ENCODE measurements at regions not wholly inside any gene's neighbourhood (a gene's known extent, or its start where the extent isn't known, plus 50 kb on each side); places are given as distances from the start of the nearest gene placed in this dataset.

- no peak for TF ChIP-seq FOXC1 (CRISPR knock-in tag; IDR thresholded peaks at IDR 0.05; ENCODE audit: borderline replicate concordance)
- no peak for TF ChIP-seq ZNF713 (CRISPR knock-in tag; IDR thresholded peaks at IDR 0.05)
- TF ChIP-seq CBFB (CRISPR knock-in tag; IDR thresholded peaks at IDR 0.05), result no peak
- TF ChIP-seq ZNF263 (CRISPR knock-in tag; IDR thresholded peaks at IDR 0.05), result peak; percentile 91
- TF ChIP-seq ZNF296 (CRISPR knock-in tag; conservative IDR thresholded peaks at IDR 0.05), result no peak
- TF ChIP-seq ZKSCAN8 (CRISPR knock-in tag; IDR thresholded peaks at IDR 0.05; ENCODE audit: borderline replicate concordance), result no peak
- TF ChIP-seq ZNF816 (CRISPR knock-in tag; IDR thresholded peaks at IDR 0.05; ENCODE audit: borderline replicate concordance), result no peak
- TF ChIP-seq REST (IDR thresholded peaks at IDR 0.05; ENCODE audit: borderline replicate concordance in 1 of 2, low read depth in 1 of 2, low read length in 2 of 2), result no peak
- no peak for TF ChIP-seq HHEX (CRISPR knock-in tag; IDR thresholded peaks at IDR 0.05)
- 0 out of 2 replicates have a peak, but pooled peaks have one; percentile 29 for TF ChIP-seq IKZF5 (CRISPR knock-in tag; IDR thresholded peaks at IDR 0.05)
- no peak for TF ChIP-seq ISL2 (CRISPR knock-in tag; IDR thresholded peaks at IDR 0.05)
- TF ChIP-seq ZNF354B (CRISPR knock-in tag; IDR thresholded peaks at IDR 0.05), result no peak
- TF ChIP-seq GATAD1 (CRISPR knock-in tag; IDR thresholded peaks at IDR 0.05), result 0 out of 2 replicates have a peak, but pooled peaks have one; percentile 31
- no peak for TF ChIP-seq ZSCAN22 (CRISPR knock-in tag; IDR thresholded peaks at IDR 0.05)
- no peak for TF ChIP-seq HOXA9 (CRISPR knock-in tag; IDR thresholded peaks at IDR 0.05; ENCODE audit: borderline replicate concordance)
- TF ChIP-seq ZFX (CRISPR knock-in tag; IDR thresholded peaks at IDR 0.05; ENCODE audit: low read depth), result peak; percentile 10; the same call in 1 of the 2 replicates
- no peak for TF ChIP-seq DPF2 (CRISPR knock-in tag; IDR thresholded peaks at IDR 0.05; ENCODE audit: borderline replicate concordance, low read depth)
- TF ChIP-seq ZNF281 (CRISPR knock-in tag; IDR thresholded peaks at IDR 0.05; ENCODE audit: borderline replicate concordance), result peak; percentile 84; the same call in 1 of the 2 replicates
- peak; percentile 71; the same call in 1 of the 2 replicates for TF ChIP-seq ETV5 (CRISPR knock-in tag; IDR thresholded peaks at IDR 0.05; ENCODE audit: borderline replicate concordance)
- peak; percentile 32; the same call in 1 of the 2 replicates for TF ChIP-seq KAT8 (CRISPR knock-in tag; IDR thresholded peaks at IDR 0.05)
- TF ChIP-seq HOXD1 (CRISPR knock-in tag; IDR thresholded peaks at IDR 0.05), result no peak
- TF ChIP-seq CREB1 (IDR thresholded peaks at IDR 0.05), result no peak
- TF ChIP-seq CREB1 (CRISPR knock-in tag; IDR thresholded peaks at IDR 0.05), result no peak
- no peak for TF ChIP-seq NR1H2 (CRISPR knock-in tag; IDR thresholded peaks at IDR 0.05; ENCODE audit: borderline replicate concordance, low read depth)
Observed at GRCh38 chr16:85173981-85174751, 61.9 kb upstream of the CIBAR2 start (continued).
